22Rv1 (cell line): ENCODE measurements at regions not wholly inside any gene's neighbourhood (a gene's known extent, or its start where the extent isn't known, plus 50 kb on each side); places are given as distances from the start of the nearest gene placed in this dataset.
A peak's percentile ranks its signal among the peaks of the same experiment; 100 is the strongest.

Experiments
- H3K27ac ChIP-seq: fragments of 450-650 bp; 2 replicates; pipeline ENCODE4 v1.5.1; 2017
- CTCF ChIP-seq: fragments of 450-650 bp; IDR thresholded peaks from 2 replicates; pipeline ENCODE4 v1.5.1; 2017; ENCODE audit warnings: mild to moderate bottlenecking
- ZFX ChIP-seq: fragments of 450-650 bp; IDR thresholded peaks from 2 replicates; pipeline ENCODE4 v1.6.1; 2017; ENCODE audit warnings: antibody characterized with exemption, borderline replicate concordance

- H3K27ac ChIP-seq: no peak overlapping the region
These were observed 86.5 kb upstream of the PRLR start for GRCh38 chr5:35316611-35317274.

GRCh38 chr5:35313291-35313690 is 83.0 kb upstream of the PRLR start:
- TF ChIP-seq CTCF: no peak
- no peak for TF ChIP-seq ZFX
- no peak overlapping the region for H3K27ac ChIP-seq

More at GRCh38 chr5:35316611-35317274, 86.5 kb upstream of the PRLR start:
- TF ChIP-seq CTCF (no peak), ZFX (no peak)

- H3K27ac ChIP-seq: no peak overlapping the region
- TF ChIP-seq CTCF (no peak), ZFX (no peak)
These were observed 82.0 kb upstream of the PRLR start for GRCh38 chr5:35312267-35312666.

- H3K27ac ChIP-seq: no peak overlapping the region
- TF ChIP-seq ZFX: no peak
- no peak for TF ChIP-seq CTCF
These were observed 79.3 kb upstream of the PRLR start for GRCh38 chr5:35309365-35310130.

- H3K27ac ChIP-seq: peak overlapping the region; percentile 92
- TF ChIP-seq ZFX (no peak), CTCF (no peak)
These were observed 78.1 kb upstream of the PRLR start for GRCh38 chr5:35308421-35308820.

- TF ChIP-seq ZFX (no peak), CTCF (no peak)
- H3K27ac ChIP-seq: peak overlapping the region; percentile 92
These were observed 76.6 kb upstream of the PRLR start for GRCh38 chr5:35306716-35307365.

GRCh38 chr5:35305336-35306020 is 75.2 kb upstream of the PRLR start:
- TF ChIP-seq CTCF (no peak), ZFX (no peak)
- peak overlapping the region; percentile 92 for H3K27ac ChIP-seq
